Smooth muscle cell (in vitro differentiated cells): ENCODE measurements at regions not wholly inside any gene's neighbourhood (a gene's known extent, or its start where the extent isn't known, plus 50 kb on each side); places are given as distances from the start of the nearest gene placed in this dataset.

Source experiments
- DNase-seq: peaks from one replicate; lab custom pipeline; 2025; ENCODE audit not compliant: unreplicated experiment; lab: John Stamatoyannopoulos, UW
- H2AFZ ChIP-seq: fragments of 200-600 bp; sonication (generic); 2 replicates; pipeline ENCODE4 v1.6.0; 2016; ENCODE audit warnings: antibody characterized with exemption, low read depth, mild to moderate bottlenecking
- H3F3A ChIP-seq: fragments of 200-600 bp; sonication (generic); 2 replicates; pipeline ENCODE4 v1.6.0; 2017; ENCODE audit warnings: antibody characterized with exemption, low read depth
- H3K27ac ChIP-seq: fragments of 200-600 bp; sonication (generic); 2 replicates; pipeline ENCODE4 v1.5.1; 2016; ENCODE audit warnings: low read depth, mild to moderate bottlenecking
- H3K27me3 ChIP-seq: fragments of 200-600 bp; sonication (generic); 2 replicates; pipeline ENCODE4 v1.6.1; 2016; ENCODE audit warnings: low read depth, mild to moderate bottlenecking
- H3K36me3 ChIP-seq: fragments of 200-600 bp; sonication (generic); 2 replicates; pipeline ENCODE4 v1.5.1; 2016; ENCODE audit warnings: low read depth
- H3K4me1 ChIP-seq: fragments of 200-600 bp; sonication (generic); 2 replicates; pipeline ENCODE4 v1.5.1; 2016; ENCODE audit warnings: low read depth
- H3K4me2 ChIP-seq: fragments of 200-600 bp; sonication (generic); 2 replicates; pipeline ENCODE4 v1.6.0; 2016; ENCODE audit warnings: mild to moderate bottlenecking
- H3K4me3 ChIP-seq: fragments of 200-600 bp; sonication (generic); 2 replicates; pipeline ENCODE4 v1.5.1; 2016; ENCODE audit warnings: mild to moderate bottlenecking
- H3K79me2 ChIP-seq: fragments of 200-600 bp; sonication (generic); 2 replicates; pipeline ENCODE4 v1.6.0; 2016; ENCODE audit warnings: low read depth, mild to moderate bottlenecking
- H3K9ac ChIP-seq: fragments of 200-600 bp; sonication (generic); 2 replicates; pipeline ENCODE4 v1.6.0; 2016; ENCODE audit warnings: low read depth
- H3K9me3 ChIP-seq: fragments of 200-600 bp; sonication (generic); replicated peaks from 2 replicates; pipeline ENCODE4 v1.5.1; 2016; ENCODE audit warnings: low read depth
- H4K20me1 ChIP-seq: fragments of 200-600 bp; sonication (generic); 2 replicates; pipeline ENCODE4 v1.6.0; 2016; ENCODE audit warnings: low read depth
- WGBS: methylation state at CpG from one replicate; pipeline ENCODE4 v1.1.7; 2016; ENCODE audit warnings: low lambda C conversion rate; 5-methylcytosine and 5-hydroxymethylcytosine counted together
- TF ChIP-seq, protein P1 (sequence below): fragments of 200-600 bp; sonication (generic); IDR thresholded peaks from 2 replicates; pipeline ENCODE4 v1.5.1; 2017; ENCODE audit warnings: borderline replicate concordance, mild to moderate bottlenecking, antibody characterized with exemption; ENCODE audit not compliant: insufficient read depth, poor library complexity, severe bottlenecking

DNA sequence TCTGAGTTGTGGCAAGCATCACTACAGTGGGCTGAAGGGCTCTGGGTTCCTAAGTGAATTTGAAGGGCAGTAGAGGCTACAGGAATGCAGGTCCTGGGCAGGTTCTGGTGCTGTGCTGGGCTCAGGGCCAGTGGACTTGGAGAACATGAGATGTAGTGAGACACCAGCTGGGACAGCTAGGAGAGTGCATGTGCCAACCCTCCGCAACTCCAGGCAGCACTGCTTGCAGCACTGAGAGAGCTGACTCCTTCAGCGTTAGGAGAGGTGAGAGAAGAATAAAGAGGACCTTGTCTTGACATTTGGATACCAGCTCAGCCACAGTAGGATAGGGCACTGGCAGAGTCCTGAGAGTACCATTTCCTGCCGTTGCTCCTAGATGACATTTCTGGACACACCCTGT is 739.9 kb upstream of the PRR20A start:
- Histone ChIP-seq H3K9me3 (no peaks in the 10 kb centered on the region), H3K27ac (no peak overlapping the region)
- TF ChIP-seq, protein P1, sequence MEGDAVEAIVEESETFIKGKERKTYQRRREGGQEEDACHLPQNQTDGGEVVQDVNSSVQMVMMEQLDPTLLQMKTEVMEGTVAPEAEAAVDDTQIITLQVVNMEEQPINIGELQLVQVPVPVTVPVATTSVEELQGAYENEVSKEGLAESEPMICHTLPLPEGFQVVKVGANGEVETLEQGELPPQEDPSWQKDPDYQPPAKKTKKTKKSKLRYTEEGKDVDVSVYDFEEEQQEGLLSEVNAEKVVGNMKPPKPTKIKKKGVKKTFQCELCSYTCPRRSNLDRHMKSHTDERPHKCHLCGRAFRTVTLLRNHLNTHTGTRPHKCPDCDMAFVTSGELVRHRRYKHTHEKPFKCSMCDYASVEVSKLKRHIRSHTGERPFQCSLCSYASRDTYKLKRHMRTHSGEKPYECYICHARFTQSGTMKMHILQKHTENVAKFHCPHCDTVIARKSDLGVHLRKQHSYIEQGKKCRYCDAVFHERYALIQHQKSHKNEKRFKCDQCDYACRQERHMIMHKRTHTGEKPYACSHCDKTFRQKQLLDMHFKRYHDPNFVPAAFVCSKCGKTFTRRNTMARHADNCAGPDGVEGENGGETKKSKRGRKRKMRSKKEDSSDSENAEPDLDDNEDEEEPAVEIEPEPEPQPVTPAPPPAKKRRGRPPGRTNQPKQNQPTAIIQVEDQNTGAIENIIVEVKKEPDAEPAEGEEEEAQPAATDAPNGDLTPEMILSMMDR, result no peak

DNA sequence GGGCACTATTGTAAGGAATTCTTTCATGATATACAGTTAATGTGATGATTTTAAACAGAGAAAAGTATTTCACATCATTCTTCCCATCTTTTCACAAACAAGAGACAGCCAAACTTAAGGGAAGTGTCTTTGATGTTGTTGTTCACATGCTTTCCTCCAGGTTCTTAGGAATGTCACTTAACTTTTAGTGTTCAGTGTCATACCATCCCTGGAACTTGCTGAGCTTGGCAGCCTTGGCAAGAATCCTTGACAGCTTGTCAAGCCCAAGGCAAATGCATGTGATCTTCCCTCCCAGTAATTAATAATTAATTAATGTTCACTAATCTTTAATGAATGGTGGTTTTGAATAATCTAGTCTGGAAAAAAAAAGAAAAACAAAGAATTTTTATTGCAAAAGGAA is 727.9 kb upstream of the PRR20A start:
- H3K9ac ChIP-seq, result no peak overlapping the region
- no peaks in the 10 kb centered on the region for H3K79me2 ChIP-seq
- H3K4me2 ChIP-seq, result no peak overlapping the region
- H4K20me1 ChIP-seq, result no peaks in the 10 kb centered on the region
- H3K36me3 ChIP-seq, result no peaks in the 10 kb centered on the region
- DNase-seq, result no peak
- no peaks in the 10 kb centered on the region for H3F3A ChIP-seq
- no peaks in the 10 kb centered on the region for H3K4me1 ChIP-seq
- TF ChIP-seq, protein P1, result no peak
- H2AFZ ChIP-seq, result no peak overlapping the region
- H3K27ac ChIP-seq, result no peak overlapping the region
- no peak overlapping the region for H3K4me3 ChIP-seq
- H3K9me3 ChIP-seq, result no peaks in the 10 kb centered on the region
- H3K27me3 ChIP-seq, result no peaks in the 10 kb centered on the region

More for the DNA sequence above, 739.9 kb upstream of the PRR20A start:
- H3K4me1 ChIP-seq, result no peaks in the 10 kb centered on the region
- no peaks in the 10 kb centered on the region for H4K20me1 ChIP-seq
- no peak overlapping the region for H3K4me3 ChIP-seq
- no peaks in the 10 kb centered on the region for H3K27me3 ChIP-seq
- no peak overlapping the region for H3K9ac ChIP-seq
- no peak overlapping the region for H2AFZ ChIP-seq
- H3F3A ChIP-seq, result no peaks in the 10 kb centered on the region
- 91% methylated on average over 3 of the region's 3 CpGs for WGBS
- H3K36me3 ChIP-seq, result no peaks in the 10 kb centered on the region
- no peak for DNase-seq
- no peaks in the 10 kb centered on the region for H3K79me2 ChIP-seq
- no peak overlapping the region for H3K4me2 ChIP-seq

DNA sequence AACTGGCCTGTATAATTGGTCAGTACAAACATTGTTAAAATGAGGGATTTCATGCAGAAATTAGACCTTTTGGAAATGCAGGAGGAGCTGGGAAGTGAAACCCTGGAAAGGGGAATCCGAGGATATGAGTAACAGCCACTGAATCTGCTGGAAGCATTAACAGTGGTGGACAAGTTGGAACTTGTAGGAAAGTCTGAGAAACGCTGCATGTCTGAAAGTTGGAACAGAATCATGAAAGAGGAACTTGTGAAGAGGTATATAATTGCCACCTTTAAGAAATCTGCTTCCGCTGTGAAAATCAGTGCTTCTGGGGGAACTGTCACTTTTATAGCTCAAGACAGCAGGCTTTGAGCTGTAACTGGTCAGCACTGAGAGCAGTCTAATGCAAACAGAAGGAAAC is 716.5 kb upstream of the PRR20A start:
- Histone ChIP-seq H3K27ac (peak overlapping the region; percentile 44), H3K4me3 (no peak overlapping the region)

More for the DNA sequence above, 716.5 kb upstream of the PRR20A start:
- H3F3A ChIP-seq, result no peaks in the 10 kb centered on the region
- no peaks in the 10 kb centered on the region for H4K20me1 ChIP-seq
- H3K4me2 ChIP-seq, result peak overlapping the region; percentile 49
- no peaks in the 10 kb centered on the region for H3K27me3 ChIP-seq
- H3K79me2 ChIP-seq, result no peaks in the 10 kb centered on the region
- TF ChIP-seq, protein P1, result no peak
- no peak overlapping the region for H3K9ac ChIP-seq
- H3K4me1 ChIP-seq, result no peaks in the 10 kb centered on the region
- WGBS, result 57% methylated on average over 3 of the region's 3 CpGs
- peak overlapping the region; percentile 90 for H2AFZ ChIP-seq
- H3K36me3 ChIP-seq, result no peaks in the 10 kb centered on the region
- no peaks in the 10 kb centered on the region for H3K9me3 ChIP-seq
- no peak for DNase-seq
